VCaP (cell line): ENCODE measurements at regions not wholly inside any gene's neighbourhood (a gene's known extent, or its start where the extent isn't known, plus 50 kb on each side); places are given as distances from the start of the nearest gene placed in this dataset.

ENCODE experiments used
- H3K27ac ChIP-seq: fragments of 450-650 bp; 2 replicates; pipeline ENCODE4 v1.5.1; 2017
- TF ChIP-seq, protein P1 (sequence below): fragments of 450-650 bp; conservative IDR thresholded peaks from 2 replicates; pipeline ENCODE4 v1.5.1; 2017; ENCODE audit warnings: mild to moderate bottlenecking, moderate library complexity

- no peak overlapping the region for H3K27ac ChIP-seq
- TF ChIP-seq, protein P1, sequence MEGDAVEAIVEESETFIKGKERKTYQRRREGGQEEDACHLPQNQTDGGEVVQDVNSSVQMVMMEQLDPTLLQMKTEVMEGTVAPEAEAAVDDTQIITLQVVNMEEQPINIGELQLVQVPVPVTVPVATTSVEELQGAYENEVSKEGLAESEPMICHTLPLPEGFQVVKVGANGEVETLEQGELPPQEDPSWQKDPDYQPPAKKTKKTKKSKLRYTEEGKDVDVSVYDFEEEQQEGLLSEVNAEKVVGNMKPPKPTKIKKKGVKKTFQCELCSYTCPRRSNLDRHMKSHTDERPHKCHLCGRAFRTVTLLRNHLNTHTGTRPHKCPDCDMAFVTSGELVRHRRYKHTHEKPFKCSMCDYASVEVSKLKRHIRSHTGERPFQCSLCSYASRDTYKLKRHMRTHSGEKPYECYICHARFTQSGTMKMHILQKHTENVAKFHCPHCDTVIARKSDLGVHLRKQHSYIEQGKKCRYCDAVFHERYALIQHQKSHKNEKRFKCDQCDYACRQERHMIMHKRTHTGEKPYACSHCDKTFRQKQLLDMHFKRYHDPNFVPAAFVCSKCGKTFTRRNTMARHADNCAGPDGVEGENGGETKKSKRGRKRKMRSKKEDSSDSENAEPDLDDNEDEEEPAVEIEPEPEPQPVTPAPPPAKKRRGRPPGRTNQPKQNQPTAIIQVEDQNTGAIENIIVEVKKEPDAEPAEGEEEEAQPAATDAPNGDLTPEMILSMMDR = no peak
These were observed 506.3 kb downstream of the SHQ1 start for GRCh38 chr3:72341920-72342319.

DNA sequence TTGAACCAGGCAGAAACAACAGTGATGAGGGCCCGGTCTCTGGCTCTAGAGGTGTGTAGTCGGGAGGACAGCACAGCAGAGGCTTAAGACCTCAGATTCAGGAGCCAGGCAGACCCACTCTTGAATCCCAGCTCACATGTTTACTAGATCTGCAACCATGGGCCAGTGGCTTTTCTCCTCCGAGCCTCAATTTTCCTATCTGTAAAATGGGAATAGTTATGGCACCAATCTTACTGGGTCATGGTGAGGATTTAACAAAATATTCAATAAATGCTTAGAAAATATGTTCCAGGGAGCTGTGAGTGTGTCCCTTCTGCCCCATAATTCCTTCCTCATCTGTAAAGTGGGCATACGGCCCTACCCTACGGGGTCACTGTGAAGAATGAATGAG, 506.9 kb downstream of the SHQ1 start:
- TF ChIP-seq, protein P1 = no peak
- no peak overlapping the region for H3K27ac ChIP-seq

- H3K27ac ChIP-seq = no peak overlapping the region
- TF ChIP-seq, protein P1 = no peak
These were observed 507.5 kb downstream of the SHQ1 start for GRCh38 chr3:72340476-72341379.

DNA sequence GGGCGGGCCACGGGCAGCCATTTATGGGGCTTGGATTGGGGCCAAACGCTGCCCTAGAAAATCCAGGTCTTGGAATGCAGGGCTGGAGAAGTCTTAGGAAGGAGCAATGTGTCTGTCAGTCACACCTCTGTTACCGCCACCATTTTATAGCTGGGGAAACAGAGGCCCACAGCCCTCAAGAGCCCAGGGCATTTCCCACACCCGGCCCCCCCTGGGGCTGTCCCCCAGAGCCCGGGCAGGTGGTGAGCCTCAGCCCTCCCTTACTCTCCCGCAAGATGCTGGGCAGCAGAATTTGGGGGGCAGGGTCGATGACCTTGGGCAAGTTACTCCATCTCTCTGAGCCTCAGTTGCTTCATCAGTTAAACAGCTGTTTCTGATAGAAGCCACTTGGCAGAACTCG, 508.2 kb downstream of the SHQ1 start:
- H3K27ac ChIP-seq = no peak overlapping the region

GRCh38 chr3:72339670-72340030, 508.6 kb downstream of the SHQ1 start:
- H3K27ac ChIP-seq = no peak overlapping the region
- TF ChIP-seq, protein P1 = no peak

More for the DNA sequence above, 508.2 kb downstream of the SHQ1 start:
- TF ChIP-seq, protein P1 = no peak

- H3K27ac ChIP-seq = no peak overlapping the region
- TF ChIP-seq, protein P1 = no peak
These were observed 509.1 kb downstream of the SHQ1 start for GRCh38 chr3:72338942-72339669.
